Upper lobe of left lung (tissue), 4 donors: ENCODE measurements at regions not wholly inside any gene's neighbourhood (a gene's known extent, or its start where the extent isn't known, plus 50 kb on each side); places are given as distances from the start of the nearest gene placed in this dataset.

Source experiments
- EP300 ChIP-seq, 4 donors: sonication (generic); formaldehyde crosslinking; IDR thresholded peaks; one replicate each; pipeline ENCODE4 v1.5.1; 2017; ENCODE audit warnings: antibody characterized with exemption in 4 of 4, control low read depth in 2 of 4
- POLR2A ChIP-seq, 4 donors: fragments of 450-650 bp; IDR thresholded peaks; one replicate each; pipeline ENCODE4 v1.5.1; 2016 to 2017; ENCODE audit warnings: antibody characterized with exemption in 4 of 4, mild to moderate bottlenecking in 2 of 4
- POLR2AphosphoS5 ChIP-seq, 2 donors: sonication (generic); formaldehyde crosslinking; IDR thresholded peaks; one replicate each; pipeline ENCODE4 v1.5.1; 2017; ENCODE audit warnings: antibody characterized with exemption in 2 of 2
- TF ChIP-seq, protein P1 (sequence below), 6 experiments: fragments of 450-650 bp in 4 of 6; fragments of 200-600 bp in 2 of 6; sonication (generic) in 2 of 6; IDR thresholded peaks; one replicate each; pipeline ENCODE4 v1.5.1; 2016 to 2019; ENCODE audit warnings: antibody characterized with exemption in 6 of 6

DNA sequence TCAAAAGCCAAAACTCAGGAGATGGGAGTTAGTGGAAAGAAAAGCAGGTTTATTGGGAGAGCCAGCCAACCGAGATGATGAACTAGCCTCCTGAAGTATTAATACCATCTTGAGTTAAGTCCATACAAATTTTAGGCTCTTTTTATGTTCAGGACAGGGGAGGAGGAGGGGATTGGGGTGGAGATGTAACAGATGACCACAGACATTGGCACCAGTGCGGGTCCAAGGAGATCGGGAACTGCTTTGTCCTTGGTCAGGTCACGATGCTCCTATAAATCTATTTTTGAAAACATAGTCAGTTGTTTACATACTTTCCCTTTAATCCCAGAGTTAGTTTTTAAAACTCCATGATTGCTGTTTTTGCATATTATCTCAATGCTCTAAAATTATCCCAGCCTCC, 219.6 kb downstream of the ANKRD60 start:
- TF ChIP-seq, protein P1, sequence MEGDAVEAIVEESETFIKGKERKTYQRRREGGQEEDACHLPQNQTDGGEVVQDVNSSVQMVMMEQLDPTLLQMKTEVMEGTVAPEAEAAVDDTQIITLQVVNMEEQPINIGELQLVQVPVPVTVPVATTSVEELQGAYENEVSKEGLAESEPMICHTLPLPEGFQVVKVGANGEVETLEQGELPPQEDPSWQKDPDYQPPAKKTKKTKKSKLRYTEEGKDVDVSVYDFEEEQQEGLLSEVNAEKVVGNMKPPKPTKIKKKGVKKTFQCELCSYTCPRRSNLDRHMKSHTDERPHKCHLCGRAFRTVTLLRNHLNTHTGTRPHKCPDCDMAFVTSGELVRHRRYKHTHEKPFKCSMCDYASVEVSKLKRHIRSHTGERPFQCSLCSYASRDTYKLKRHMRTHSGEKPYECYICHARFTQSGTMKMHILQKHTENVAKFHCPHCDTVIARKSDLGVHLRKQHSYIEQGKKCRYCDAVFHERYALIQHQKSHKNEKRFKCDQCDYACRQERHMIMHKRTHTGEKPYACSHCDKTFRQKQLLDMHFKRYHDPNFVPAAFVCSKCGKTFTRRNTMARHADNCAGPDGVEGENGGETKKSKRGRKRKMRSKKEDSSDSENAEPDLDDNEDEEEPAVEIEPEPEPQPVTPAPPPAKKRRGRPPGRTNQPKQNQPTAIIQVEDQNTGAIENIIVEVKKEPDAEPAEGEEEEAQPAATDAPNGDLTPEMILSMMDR (IDR thresholded peaks at IDR 0.05): no peak
- TF ChIP-seq POLR2AphosphoS5 (IDR thresholded peaks at IDR 0.05): no peak
- TF ChIP-seq POLR2A (IDR thresholded peaks at IDR 0.05): no peak
- TF ChIP-seq EP300 (IDR thresholded peaks at IDR 0.05): no peak
